Panc1 (cell line): ENCODE measurements at regions not wholly inside any gene's neighbourhood (a gene's known extent, or its start where the extent isn't known, plus 50 kb on each side); places are given as distances from the start of the nearest gene placed in this dataset.

Experiments used
- ATAC-seq: fragments of 200-7000 bp; cut with Tn5 transposase; 2 replicates; pipeline ENCODE4 v1.9.1; 2020; ENCODE audit warnings: mild to moderate bottlenecking, moderate library complexity
- BruUV-seq: library from RNA; stranded (reverse); fragments of 400-500 nt; replicated peaks from 2 replicates; lab custom pipeline; 2021; lab: Mats Ljungman, UMichigan
- CTCF ChIA-PET: fragments of 300-600 bp; sonication (Branson Sonifier 250); formaldehyde crosslinking; loops from one replicate; lab custom pipeline; 2022; ENCODE audit warnings: antibody characterized with exemption; lab: Charles Lee
- POLR2A ChIA-PET: fragments of 300-600 bp; sonication (Branson Sonifier 250); formaldehyde crosslinking; loops from one replicate; lab custom pipeline; 2022; ENCODE audit warnings: antibody characterized with exemption; lab: Charles Lee
- DNase-seq: peaks from one replicate; pipeline ENCODE4 v3.0.0-alpha.2; 2010; ENCODE audit warnings: low read depth, low spot score
- H3K27ac ChIP-seq: 2 replicates; pipeline ENCODE4 v1.5.1; 2011; ENCODE audit warnings: mild to moderate bottlenecking, low read length, inconsistent platforms
- H3K27me3 ChIP-seq: fragments of 200-500 bp; sonication (Bioruptor generic); 2 replicates; pipeline ENCODE4 v1.6.0; 2014; ENCODE audit warnings: low read length, inconsistent platforms; ENCODE audit not compliant: control insufficient read depth, insufficient read depth
- H3K36me3 ChIP-seq: fragments of 200-500 bp; sonication (Bioruptor generic); 2 replicates; pipeline ENCODE4 v1.5.1; 2014; ENCODE audit warnings: inconsistent platforms, mild to moderate bottlenecking, low read length, moderate library complexity; ENCODE audit not compliant: control insufficient read depth, insufficient read depth
- H3K4me1 ChIP-seq: 2 replicates; pipeline ENCODE4 v1.5.1; 2011; ENCODE audit warnings: inconsistent platforms, mild to moderate bottlenecking, low read length, moderate library complexity; ENCODE audit not compliant: control insufficient read depth, insufficient read depth
- H3K4me3 ChIP-seq, 2 experiments: 2 replicates each; pipeline ENCODE4 v1.5.1; 2011 to 2012; ENCODE audit warnings: low read depth in 2 of 2, low read length in 2 of 2, mild to moderate bottlenecking in 2 of 2, inconsistent platforms in 1 of 2, moderate library complexity in 1 of 2
- H3K9me3 ChIP-seq: fragments of 200-500 bp; sonication (Bioruptor generic); 2 replicates; pipeline ENCODE4 v1.5.1; 2014; ENCODE audit warnings: low read depth, mild to moderate bottlenecking, inconsistent platforms, low read length, moderate library complexity; ENCODE audit not compliant: control insufficient read depth, insufficient read depth
- POLR2AphosphoS5 ChIP-seq: IDR thresholded peaks from 2 replicates; pipeline ENCODE4 v1.6.1; 2012; ENCODE audit warnings: mild to moderate bottlenecking, low read depth, low read length, moderate library complexity
- SIN3A ChIP-seq: IDR thresholded peaks from 2 replicates; pipeline ENCODE4 v1.6.1; 2012; ENCODE audit warnings: low read depth, mild to moderate bottlenecking, low read length, moderate library complexity, borderline replicate concordance; ENCODE audit not compliant: insufficient read depth
- TCF7L2 ChIP-seq: IDR thresholded peaks from 2 replicates; pipeline ENCODE4 v1.6.1; 2011; ENCODE audit warnings: mild to moderate bottlenecking, low read depth, low read length, inconsistent platforms
- in situ Hi-C: cut with HindIII; loops from 2 replicates; pipeline ENCODE4 v1.10.0; 2016; ENCODE audit warnings: low sequenced_read_pairs, low pct_unique_long_range_greater_than_20kb
- intact Hi-C: fragments of 100-400 bp; cut with micrococcal nuclease; formaldehyde crosslinking; loops from one replicate; pipeline ENCODE4 v1.10.0; 2022; ENCODE audit not compliant: unreplicated experiment
- TF ChIP-seq, protein P1 (sequence below): fragments of 450-650 bp; IDR thresholded peaks from 2 replicates; pipeline ENCODE4 v1.5.1; 2017; ENCODE audit warnings: mild to moderate bottlenecking
- TF ChIP-seq, protein P2 (sequence below), 2 experiments: IDR thresholded peaks; 2 replicates each; pipeline ENCODE4 v1.6.1; 2011 to 2012; ENCODE audit warnings: low read depth in 2 of 2, control low read depth in 1 of 2, low read length in 1 of 2, mild to moderate bottlenecking in 1 of 2, moderate library complexity in 1 of 2; ENCODE audit not compliant: insufficient read depth in 1 of 2

DNA sequence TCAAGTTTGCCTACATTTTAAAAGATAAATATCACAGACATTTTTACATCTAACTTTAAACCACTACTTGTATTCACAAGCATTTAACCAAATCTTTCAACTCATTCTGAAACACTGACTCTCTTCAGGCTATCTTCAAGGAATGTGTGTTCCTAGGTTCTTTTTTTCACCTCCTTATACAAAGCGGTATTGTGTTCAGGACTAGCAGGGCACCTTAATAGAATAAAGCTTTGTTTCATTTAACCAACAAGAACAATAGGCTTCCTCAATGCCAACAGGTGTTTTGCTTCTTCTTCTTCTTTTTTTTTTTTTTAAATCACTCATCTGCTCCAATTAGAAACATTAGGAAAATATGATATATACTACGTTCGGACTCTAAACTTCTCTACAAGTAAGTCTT is 212.9 kb upstream of the SEMA3E start:
- no TSS peak for BruUV-seq
- Histone ChIP-seq H3K9me3 (no peaks in the 10 kb centered on the region), H3K27me3 (no peaks in the 10 kb centered on the region), H3K4me1 (no peaks in the 10 kb centered on the region), H3K27ac (no peak overlapping the region), H3K36me3 (no peaks in the 10 kb centered on the region; the same call in 1 of the 2 replicates), H3K4me3 (no peak overlapping the region)
- POLR2A ChIA-PET, result no interaction called here
- no peak for DNase-seq
- no peak for ATAC-seq
- TF ChIP-seq, protein P1, sequence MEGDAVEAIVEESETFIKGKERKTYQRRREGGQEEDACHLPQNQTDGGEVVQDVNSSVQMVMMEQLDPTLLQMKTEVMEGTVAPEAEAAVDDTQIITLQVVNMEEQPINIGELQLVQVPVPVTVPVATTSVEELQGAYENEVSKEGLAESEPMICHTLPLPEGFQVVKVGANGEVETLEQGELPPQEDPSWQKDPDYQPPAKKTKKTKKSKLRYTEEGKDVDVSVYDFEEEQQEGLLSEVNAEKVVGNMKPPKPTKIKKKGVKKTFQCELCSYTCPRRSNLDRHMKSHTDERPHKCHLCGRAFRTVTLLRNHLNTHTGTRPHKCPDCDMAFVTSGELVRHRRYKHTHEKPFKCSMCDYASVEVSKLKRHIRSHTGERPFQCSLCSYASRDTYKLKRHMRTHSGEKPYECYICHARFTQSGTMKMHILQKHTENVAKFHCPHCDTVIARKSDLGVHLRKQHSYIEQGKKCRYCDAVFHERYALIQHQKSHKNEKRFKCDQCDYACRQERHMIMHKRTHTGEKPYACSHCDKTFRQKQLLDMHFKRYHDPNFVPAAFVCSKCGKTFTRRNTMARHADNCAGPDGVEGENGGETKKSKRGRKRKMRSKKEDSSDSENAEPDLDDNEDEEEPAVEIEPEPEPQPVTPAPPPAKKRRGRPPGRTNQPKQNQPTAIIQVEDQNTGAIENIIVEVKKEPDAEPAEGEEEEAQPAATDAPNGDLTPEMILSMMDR, result no peak
- TF ChIP-seq, protein P2, sequence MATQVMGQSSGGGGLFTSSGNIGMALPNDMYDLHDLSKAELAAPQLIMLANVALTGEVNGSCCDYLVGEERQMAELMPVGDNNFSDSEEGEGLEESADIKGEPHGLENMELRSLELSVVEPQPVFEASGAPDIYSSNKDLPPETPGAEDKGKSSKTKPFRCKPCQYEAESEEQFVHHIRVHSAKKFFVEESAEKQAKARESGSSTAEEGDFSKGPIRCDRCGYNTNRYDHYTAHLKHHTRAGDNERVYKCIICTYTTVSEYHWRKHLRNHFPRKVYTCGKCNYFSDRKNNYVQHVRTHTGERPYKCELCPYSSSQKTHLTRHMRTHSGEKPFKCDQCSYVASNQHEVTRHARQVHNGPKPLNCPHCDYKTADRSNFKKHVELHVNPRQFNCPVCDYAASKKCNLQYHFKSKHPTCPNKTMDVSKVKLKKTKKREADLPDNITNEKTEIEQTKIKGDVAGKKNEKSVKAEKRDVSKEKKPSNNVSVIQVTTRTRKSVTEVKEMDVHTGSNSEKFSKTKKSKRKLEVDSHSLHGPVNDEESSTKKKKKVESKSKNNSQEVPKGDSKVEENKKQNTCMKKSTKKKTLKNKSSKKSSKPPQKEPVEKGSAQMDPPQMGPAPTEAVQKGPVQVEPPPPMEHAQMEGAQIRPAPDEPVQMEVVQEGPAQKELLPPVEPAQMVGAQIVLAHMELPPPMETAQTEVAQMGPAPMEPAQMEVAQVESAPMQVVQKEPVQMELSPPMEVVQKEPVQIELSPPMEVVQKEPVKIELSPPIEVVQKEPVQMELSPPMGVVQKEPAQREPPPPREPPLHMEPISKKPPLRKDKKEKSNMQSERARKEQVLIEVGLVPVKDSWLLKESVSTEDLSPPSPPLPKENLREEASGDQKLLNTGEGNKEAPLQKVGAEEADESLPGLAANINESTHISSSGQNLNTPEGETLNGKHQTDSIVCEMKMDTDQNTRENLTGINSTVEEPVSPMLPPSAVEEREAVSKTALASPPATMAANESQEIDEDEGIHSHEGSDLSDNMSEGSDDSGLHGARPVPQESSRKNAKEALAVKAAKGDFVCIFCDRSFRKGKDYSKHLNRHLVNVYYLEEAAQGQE (IDR thresholded peaks at IDR 0.05; ENCODE audit: insufficient read depth in 1 of 2, low read depth in 2 of 2, low read length in 1 of 2), result no peak
- TF ChIP-seq TCF7L2, result no peak
- TF ChIP-seq SIN3A, result no peak
- TF ChIP-seq POLR2AphosphoS5, result no peak
- intact Hi-C loops (no loop called here), in situ Hi-C loops (no loop called here)
- CTCF ChIA-PET, result no interaction called here

DNA sequence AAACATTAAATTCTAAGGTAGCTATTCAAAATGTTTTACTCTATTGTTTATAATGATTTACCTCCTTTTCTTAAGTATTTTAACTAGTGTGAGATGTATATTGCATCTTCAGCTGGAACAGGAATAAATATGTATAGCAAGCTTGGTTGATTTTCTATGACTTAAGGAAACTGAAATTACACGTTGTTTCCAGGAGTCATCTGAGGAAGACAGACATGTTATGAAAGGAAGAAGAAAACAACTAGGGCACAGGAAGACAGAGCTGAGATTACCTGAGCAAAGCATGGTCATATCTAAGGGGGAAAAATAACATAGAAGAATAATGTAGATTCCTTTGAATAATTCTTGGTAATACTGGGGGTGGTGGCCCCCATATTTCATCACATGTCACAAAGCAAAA is 210.9 kb upstream of the SEMA3E start:
- Histone ChIP-seq H3K36me3 (no peaks in the 10 kb centered on the region; the same call in 1 of the 2 replicates), H3K9me3 (no peaks in the 10 kb centered on the region), H3K27ac (no peak overlapping the region), H3K27me3 (no peaks in the 10 kb centered on the region), H3K4me1 (no peaks in the 10 kb centered on the region), H3K4me3 (no peak overlapping the region)
- BruUV-seq, result no TSS peak
- DNase-seq (no peak), ATAC-seq (no peak)
- intact Hi-C loops, result no loop called here
- POLR2A ChIA-PET, result no interaction called here
- CTCF ChIA-PET, result no interaction called here
- in situ Hi-C loops, result no loop called here
- TF ChIP-seq, protein P2 (IDR thresholded peaks at IDR 0.05; ENCODE audit: insufficient read depth in 1 of 2, low read depth in 2 of 2, low read length in 1 of 2), result no peak
- TF ChIP-seq TCF7L2 (no peak), SIN3A (no peak), POLR2AphosphoS5 (no peak)
- TF ChIP-seq, protein P1, result no peak
